ENCODE measurements at regions not wholly inside any gene's neighbourhood (a gene's known extent, or its start where the extent isn't known, plus 50 kb on each side); places are given as distances from the start of the nearest gene placed in this dataset.
"Not testable (repeated sequence)": the region's sequence is repeated elsewhere in the genome, so short reads cannot be mapped to it uniquely, and the experiment has no call there.

- Histone ChIP-seq H3K4me1 (ENCODE audit: control insufficient read depth in 3 of 3, insufficient read depth in 3 of 3, low read length in 3 of 3) (no peaks in the 10 kb centered on the region), H3K9ac (ENCODE audit: low read depth in 1 of 3, low read length in 3 of 3) (no peak overlapping the region), H3K27me3 (ENCODE audit: control insufficient read depth in 3 of 3, insufficient read depth in 3 of 3, low read length in 3 of 3) (no peaks in the 10 kb centered on the region)
These were observed 286.8 kb downstream of the CBLL2 start for GRCh38 chrX:22559506-22559905.

GRCh38 chrX:22575161-22575845, 302.6 kb downstream of the CBLL2 start:
- Histone ChIP-seq H3K4me1 (ENCODE audit: control insufficient read depth in 3 of 3, insufficient read depth in 3 of 3, low read length in 3 of 3) (no peaks in the 10 kb centered on the region), H3K27me3 (ENCODE audit: control insufficient read depth in 3 of 3, insufficient read depth in 3 of 3, low read length in 3 of 3) (no peaks in the 10 kb centered on the region), H3K27ac (ENCODE audit: low read depth, low read length) (no peak overlapping the region), H3K9me3 (ENCODE audit: control insufficient read depth in 3 of 3, low read length in 3 of 3) (no peaks in the 10 kb centered on the region), H3K36me3 (ENCODE audit: control insufficient read depth in 3 of 3, insufficient read depth in 3 of 3, low read length in 3 of 3) (no peaks in the 10 kb centered on the region), H3K9ac (ENCODE audit: low read depth in 1 of 3, low read length in 3 of 3) (no peak overlapping the region), H3K4me3 (ENCODE audit: low read length in 3 of 3) (no peak overlapping the region)

More at GRCh38 chrX:22559506-22559905, 286.8 kb downstream of the CBLL2 start:
- Histone ChIP-seq H3K4me3 (ENCODE audit: low read length in 3 of 3) (no peak overlapping the region), H3K27ac (ENCODE audit: low read depth, low read length) (no peak overlapping the region), H3K36me3 (ENCODE audit: control insufficient read depth in 3 of 3, insufficient read depth in 3 of 3, low read length in 3 of 3) (no peaks in the 10 kb centered on the region), H3K9me3 (ENCODE audit: control insufficient read depth in 3 of 3, low read length in 3 of 3) (no peaks in the 10 kb centered on the region)

DNA sequence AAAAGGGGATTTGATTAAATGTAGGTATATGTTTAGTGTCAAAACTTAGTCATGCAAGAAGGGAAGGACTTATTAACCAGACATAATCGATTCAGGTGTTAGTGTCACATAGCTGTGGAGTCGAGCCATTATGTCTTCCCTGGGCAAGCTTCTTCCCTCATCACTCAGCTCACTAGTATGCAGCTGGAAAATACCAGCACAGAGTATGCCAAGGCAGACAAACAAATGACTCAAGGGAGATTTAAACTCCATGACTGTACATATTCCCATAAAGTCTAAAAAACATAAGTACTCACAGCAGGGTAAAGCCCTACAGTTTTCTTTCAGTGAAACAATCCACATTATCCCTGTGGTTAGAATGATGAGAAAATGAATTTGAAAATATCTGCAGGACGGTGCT, 304.5 kb downstream of the CBLL2 start:
- Histone ChIP-seq H3K27me3 (ENCODE audit: control insufficient read depth in 3 of 3, insufficient read depth in 3 of 3, low read length in 3 of 3) (no peaks in the 10 kb centered on the region), H3K9me3 (ENCODE audit: control insufficient read depth in 3 of 3, low read length in 3 of 3) (no peaks in the 10 kb centered on the region), H3K4me1 (ENCODE audit: control insufficient read depth in 3 of 3, insufficient read depth in 3 of 3, low read length in 3 of 3) (no peaks in the 10 kb centered on the region), H3K9ac (ENCODE audit: low read depth in 1 of 3, low read length in 3 of 3) (no peak overlapping the region), H3K27ac (ENCODE audit: low read depth, low read length) (no peak overlapping the region), H3K4me3 (ENCODE audit: low read length in 3 of 3) (no peak overlapping the region), H3K36me3 (ENCODE audit: control insufficient read depth in 3 of 3, insufficient read depth in 3 of 3, low read length in 3 of 3) (no peaks in the 10 kb centered on the region)

GRCh38 chrX:22585831-22586230, 313.1 kb downstream of the CBLL2 start:
- H3K4me3 ChIP-seq (ENCODE audit: low read length in 3 of 3) = no peak overlapping the region
- H3K27me3 ChIP-seq (ENCODE audit: control insufficient read depth in 3 of 3, insufficient read depth in 3 of 3, low read length in 3 of 3) = no peaks in the 10 kb centered on the region
- H3K4me1 ChIP-seq (ENCODE audit: control insufficient read depth in 3 of 3, insufficient read depth in 3 of 3, low read length in 3 of 3) = no peaks in the 10 kb centered on the region
- H3K9me3 ChIP-seq (ENCODE audit: control insufficient read depth in 3 of 3, low read length in 3 of 3) = no peaks in the 10 kb centered on the region
- H3K36me3 ChIP-seq (ENCODE audit: control insufficient read depth in 3 of 3, insufficient read depth in 3 of 3, low read length in 3 of 3) = no peaks in the 10 kb centered on the region
- no peak overlapping the region for H3K9ac ChIP-seq (ENCODE audit: low read depth in 1 of 3, low read length in 3 of 3)
- no peak overlapping the region for H3K27ac ChIP-seq (ENCODE audit: low read depth, low read length)

GRCh38 chrX:22589845-22590244, 317.1 kb downstream of the CBLL2 start:
- no peaks in the 10 kb centered on the region for H3K4me1 ChIP-seq (ENCODE audit: control insufficient read depth in 3 of 3, insufficient read depth in 3 of 3, low read length in 3 of 3)

DNA sequence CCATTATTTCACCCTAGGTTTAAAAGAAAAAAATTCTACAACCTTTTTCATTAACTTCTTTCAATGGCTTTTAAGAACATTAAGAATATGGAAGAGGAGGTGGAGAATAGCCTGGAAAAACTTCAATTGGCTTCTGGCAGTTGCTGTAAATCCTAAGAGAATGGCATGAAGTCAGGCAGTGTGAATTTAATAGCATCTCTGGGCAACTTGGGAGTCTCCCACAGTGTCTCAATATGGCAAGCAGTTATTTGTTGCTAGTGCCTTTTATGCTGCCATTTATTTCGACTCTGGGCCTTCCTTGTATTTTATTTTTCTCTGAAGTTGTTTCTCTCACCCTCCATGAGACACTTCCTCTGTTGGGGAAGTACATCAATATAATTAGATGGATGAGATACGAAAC, 322.1 kb downstream of the CBLL2 start:
- H3K9ac ChIP-seq (ENCODE audit: low read depth in 1 of 3, low read length in 3 of 3) = no peak overlapping the region
- H3K4me1 ChIP-seq (ENCODE audit: control insufficient read depth in 3 of 3, insufficient read depth in 3 of 3, low read length in 3 of 3) = no peaks in the 10 kb centered on the region
- no peaks in the 10 kb centered on the region for H3K27me3 ChIP-seq (ENCODE audit: control insufficient read depth in 3 of 3, insufficient read depth in 3 of 3, low read length in 3 of 3)

More at GRCh38 chrX:22589845-22590244, 317.1 kb downstream of the CBLL2 start:
- Histone ChIP-seq H3K27me3 (ENCODE audit: control insufficient read depth in 3 of 3, insufficient read depth in 3 of 3, low read length in 3 of 3) (no peaks in the 10 kb centered on the region), H3K4me3 (ENCODE audit: low read length in 3 of 3) (no peak overlapping the region), H3K36me3 (ENCODE audit: control insufficient read depth in 3 of 3, insufficient read depth in 3 of 3, low read length in 3 of 3) (no peaks in the 10 kb centered on the region), H3K27ac (ENCODE audit: low read depth, low read length) (no peak overlapping the region), H3K9ac (ENCODE audit: low read depth in 1 of 3, low read length in 3 of 3) (no peak overlapping the region), H3K9me3 (ENCODE audit: control insufficient read depth in 3 of 3, low read length in 3 of 3) (no peaks in the 10 kb centered on the region)

DNA sequence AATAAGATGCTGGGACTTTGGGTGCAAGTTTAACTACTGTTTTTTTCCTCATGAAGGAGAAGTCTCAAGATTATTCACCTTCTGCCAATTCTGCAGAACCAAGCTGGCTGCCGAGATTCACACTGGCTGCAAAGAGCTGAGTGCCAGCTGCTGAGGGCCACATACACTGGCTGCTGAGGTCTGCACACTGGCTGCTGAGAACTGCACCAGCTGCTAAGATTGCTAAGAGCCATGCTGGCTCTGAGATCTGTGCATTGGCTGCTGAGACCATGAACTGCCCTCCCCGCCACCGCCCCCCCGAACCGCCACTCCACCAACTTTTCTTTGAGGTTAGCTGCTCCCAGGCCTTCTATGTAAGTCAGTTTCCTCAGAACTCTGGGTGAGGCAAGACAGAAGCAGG, 330.3 kb downstream of the CBLL2 start:
- no peaks in the 10 kb centered on the region for H3K36me3 ChIP-seq (ENCODE audit: control insufficient read depth in 3 of 3, insufficient read depth in 3 of 3, low read length in 3 of 3)
- H3K4me1 ChIP-seq (ENCODE audit: control insufficient read depth in 3 of 3, insufficient read depth in 3 of 3, low read length in 3 of 3) = no peaks in the 10 kb centered on the region
- no peak overlapping the region for H3K27ac ChIP-seq (ENCODE audit: low read depth, low read length)
- no peak overlapping the region for H3K9ac ChIP-seq (ENCODE audit: low read depth in 1 of 3, low read length in 3 of 3)
- H3K27me3 ChIP-seq (ENCODE audit: control insufficient read depth in 3 of 3, insufficient read depth in 3 of 3, low read length in 3 of 3) = no peaks in the 10 kb centered on the region
- no peaks in the 10 kb centered on the region for H3K9me3 ChIP-seq (ENCODE audit: control insufficient read depth in 3 of 3, low read length in 3 of 3)
- H3K4me3 ChIP-seq (ENCODE audit: low read length in 3 of 3) = no peak overlapping the region

More for the DNA sequence above, 322.1 kb downstream of the CBLL2 start:
- Histone ChIP-seq H3K4me3 (ENCODE audit: low read length in 3 of 3) (no peak overlapping the region), H3K9me3 (ENCODE audit: control insufficient read depth in 3 of 3, low read length in 3 of 3) (no peaks in the 10 kb centered on the region), H3K36me3 (ENCODE audit: control insufficient read depth in 3 of 3, insufficient read depth in 3 of 3, low read length in 3 of 3) (no peaks in the 10 kb centered on the region), H3K27ac (ENCODE audit: low read depth, low read length) (no peak overlapping the region)

GRCh38 chrX:22609452-22609851, 336.7 kb downstream of the CBLL2 start:
- not testable (repeated sequence) for H3K9me3 ChIP-seq (ENCODE audit: control insufficient read depth in 3 of 3, low read length in 3 of 3); H3K27ac ChIP-seq (ENCODE audit: low read depth, low read length); H3K4me3 ChIP-seq (ENCODE audit: low read length in 3 of 3); H3K4me1 ChIP-seq (ENCODE audit: control insufficient read depth in 3 of 3, insufficient read depth in 3 of 3, low read length in 3 of 3); H3K36me3 ChIP-seq (ENCODE audit: control insufficient read depth in 3 of 3, insufficient read depth in 3 of 3, low read length in 3 of 3); H3K9ac ChIP-seq (ENCODE audit: low read depth in 1 of 3, low read length in 3 of 3); H3K27me3 ChIP-seq (ENCODE audit: control insufficient read depth in 3 of 3, insufficient read depth in 3 of 3, low read length in 3 of 3)

- Histone ChIP-seq H3K4me1 (ENCODE audit: control insufficient read depth in 3 of 3, insufficient read depth in 3 of 3, low read length in 3 of 3) (no peaks in the 10 kb centered on the region), H3K9me3 (ENCODE audit: control insufficient read depth in 3 of 3, low read length in 3 of 3) (no peaks in the 10 kb centered on the region), H3K36me3 (ENCODE audit: control insufficient read depth in 3 of 3, insufficient read depth in 3 of 3, low read length in 3 of 3) (no peaks in the 10 kb centered on the region), H3K27me3 (ENCODE audit: control insufficient read depth in 3 of 3, insufficient read depth in 3 of 3, low read length in 3 of 3) (no peaks in the 10 kb centered on the region), H3K27ac (ENCODE audit: low read depth, low read length) (no peak overlapping the region), H3K4me3 (ENCODE audit: low read length in 3 of 3) (no peak overlapping the region), H3K9ac (ENCODE audit: low read depth in 1 of 3, low read length in 3 of 3) (no peak overlapping the region)
These were observed 344.2 kb downstream of the CBLL2 start for GRCh38 chrX:22616867-22617266.

DNA sequence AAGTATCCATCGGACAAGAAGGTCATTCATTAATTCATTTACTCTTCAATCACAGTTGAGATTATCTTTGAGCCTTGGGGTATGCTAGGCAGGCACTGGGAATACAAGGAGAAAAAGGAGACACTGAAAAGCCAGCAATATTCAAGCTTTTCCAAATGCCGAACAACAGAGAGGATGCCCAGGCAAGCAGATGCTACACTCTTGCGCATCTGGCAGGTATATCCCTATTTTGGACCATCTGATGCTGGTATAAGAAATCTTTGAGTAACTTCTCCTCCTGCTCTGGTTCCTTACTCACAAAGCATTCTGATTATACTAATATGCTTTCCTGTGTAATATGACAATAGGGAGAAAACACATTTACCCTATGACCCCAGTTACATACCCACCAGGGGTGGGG, 354.9 kb downstream of the CBLL2 start:
- no peaks in the 10 kb centered on the region for H3K9me3 ChIP-seq (ENCODE audit: control insufficient read depth in 3 of 3, low read length in 3 of 3)
- no peak overlapping the region for H3K27ac ChIP-seq (ENCODE audit: low read depth, low read length)
- no peak overlapping the region for H3K4me3 ChIP-seq (ENCODE audit: low read length in 3 of 3)
- H3K4me1 ChIP-seq (ENCODE audit: control insufficient read depth in 3 of 3, insufficient read depth in 3 of 3, low read length in 3 of 3) = no peaks in the 10 kb centered on the region
- H3K27me3 ChIP-seq (ENCODE audit: control insufficient read depth in 3 of 3, insufficient read depth in 3 of 3, low read length in 3 of 3) = no peaks in the 10 kb centered on the region
- H3K36me3 ChIP-seq (ENCODE audit: control insufficient read depth in 3 of 3, insufficient read depth in 3 of 3, low read length in 3 of 3) = no peaks in the 10 kb centered on the region
- H3K9ac ChIP-seq (ENCODE audit: low read depth in 1 of 3, low read length in 3 of 3) = no peak overlapping the region

Data from skeletal muscle tissue (tissue), 3 donors.